ENCODE measurements at regions not wholly inside any gene's neighbourhood (a gene's known extent, or its start where the extent isn't known, plus 50 kb on each side); places are given as distances from the start of the nearest gene placed in this dataset.

DNA sequence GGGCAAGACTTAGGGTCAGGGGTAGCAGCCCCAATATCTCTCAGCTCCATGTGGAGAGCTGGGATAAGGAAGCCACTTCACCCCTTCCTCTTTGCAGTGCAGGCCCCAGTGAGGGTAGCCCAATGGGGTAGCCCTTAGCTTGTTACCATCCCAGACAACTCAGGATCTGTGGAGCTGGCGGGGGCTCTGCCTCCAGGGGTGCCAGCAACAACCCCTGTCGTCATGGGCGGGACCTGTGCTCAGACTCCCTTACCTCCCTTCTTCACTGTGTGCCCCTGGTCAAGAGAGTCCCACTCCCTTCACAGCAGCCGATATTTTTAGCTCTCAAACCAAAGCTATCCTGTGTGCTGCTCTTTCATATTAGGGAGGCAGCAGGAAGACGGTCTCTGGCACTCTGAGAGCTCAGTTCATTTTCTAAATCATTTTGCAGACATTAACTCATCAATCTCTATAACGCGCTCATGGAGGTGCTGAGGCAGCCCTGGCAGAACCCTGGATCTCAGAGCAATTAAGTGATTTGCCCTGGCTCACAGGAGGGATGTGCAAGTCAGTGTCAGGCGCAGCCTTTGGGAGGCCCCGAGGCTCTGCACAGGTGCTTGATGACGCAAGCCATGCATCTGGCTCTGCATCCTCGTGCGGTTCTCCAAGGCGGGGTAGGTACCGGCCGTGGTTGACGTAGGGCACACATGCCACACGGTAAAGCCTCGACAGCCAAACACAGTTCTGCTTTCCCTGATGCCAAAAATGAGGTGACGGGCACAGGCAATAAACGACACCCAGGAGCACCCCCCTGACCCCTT lies 357.6 kb downstream of the SHANK2 start:
- TF ChIP-seq, protein P1, sequence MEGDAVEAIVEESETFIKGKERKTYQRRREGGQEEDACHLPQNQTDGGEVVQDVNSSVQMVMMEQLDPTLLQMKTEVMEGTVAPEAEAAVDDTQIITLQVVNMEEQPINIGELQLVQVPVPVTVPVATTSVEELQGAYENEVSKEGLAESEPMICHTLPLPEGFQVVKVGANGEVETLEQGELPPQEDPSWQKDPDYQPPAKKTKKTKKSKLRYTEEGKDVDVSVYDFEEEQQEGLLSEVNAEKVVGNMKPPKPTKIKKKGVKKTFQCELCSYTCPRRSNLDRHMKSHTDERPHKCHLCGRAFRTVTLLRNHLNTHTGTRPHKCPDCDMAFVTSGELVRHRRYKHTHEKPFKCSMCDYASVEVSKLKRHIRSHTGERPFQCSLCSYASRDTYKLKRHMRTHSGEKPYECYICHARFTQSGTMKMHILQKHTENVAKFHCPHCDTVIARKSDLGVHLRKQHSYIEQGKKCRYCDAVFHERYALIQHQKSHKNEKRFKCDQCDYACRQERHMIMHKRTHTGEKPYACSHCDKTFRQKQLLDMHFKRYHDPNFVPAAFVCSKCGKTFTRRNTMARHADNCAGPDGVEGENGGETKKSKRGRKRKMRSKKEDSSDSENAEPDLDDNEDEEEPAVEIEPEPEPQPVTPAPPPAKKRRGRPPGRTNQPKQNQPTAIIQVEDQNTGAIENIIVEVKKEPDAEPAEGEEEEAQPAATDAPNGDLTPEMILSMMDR (IDR thresholded peaks at IDR 0.05; ENCODE audit: poor library complexity, severe bottlenecking) = no peak
- no peak for TF ChIP-seq TAF1 (IDR thresholded peaks at IDR 0.05; ENCODE audit: low read depth)
